ENCODE measurements at regions not wholly inside any gene's neighbourhood (a gene's known extent, or its start where the extent isn't known, plus 50 kb on each side); places are given as distances from the start of the nearest gene placed in this dataset.
"Not testable (repeated sequence)": the region's sequence is repeated elsewhere in the genome, so short reads cannot be mapped to it uniquely, and the experiment has no call there.

DNA sequence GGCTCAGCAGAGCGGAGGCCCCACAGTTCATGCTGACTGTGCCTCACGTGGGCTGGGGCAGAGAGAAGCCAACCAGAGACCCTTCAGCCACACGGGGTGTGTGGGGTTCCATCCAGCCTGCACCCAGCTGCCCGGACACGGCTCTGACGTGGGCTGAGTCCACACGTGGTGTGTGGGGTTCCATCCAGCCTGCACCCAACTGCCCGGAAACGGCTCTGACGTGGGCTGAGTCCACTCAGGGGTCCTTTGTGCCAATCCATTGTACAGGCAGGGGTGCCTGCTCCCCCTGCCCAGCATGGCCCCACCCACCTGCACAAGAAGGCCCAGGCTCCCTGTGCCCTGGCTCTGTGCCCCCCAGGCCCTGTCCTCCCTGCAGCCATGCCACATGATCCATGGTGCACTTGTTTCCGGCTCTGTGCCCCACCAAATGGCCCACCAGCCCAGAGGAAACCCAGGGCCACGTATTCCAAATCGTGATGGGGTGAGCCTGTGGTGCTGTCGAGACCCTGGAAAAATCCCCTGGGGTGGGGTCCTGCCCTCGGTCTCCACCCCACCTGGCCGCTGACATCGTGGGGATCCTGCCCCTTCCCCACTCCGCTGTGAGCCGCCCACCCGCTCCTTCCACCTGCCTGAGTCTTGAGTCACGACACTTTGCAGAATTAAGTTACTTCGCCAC lies 99.3 kb upstream of the SFSWAP start:
- DNase-seq: no peak

DNA sequence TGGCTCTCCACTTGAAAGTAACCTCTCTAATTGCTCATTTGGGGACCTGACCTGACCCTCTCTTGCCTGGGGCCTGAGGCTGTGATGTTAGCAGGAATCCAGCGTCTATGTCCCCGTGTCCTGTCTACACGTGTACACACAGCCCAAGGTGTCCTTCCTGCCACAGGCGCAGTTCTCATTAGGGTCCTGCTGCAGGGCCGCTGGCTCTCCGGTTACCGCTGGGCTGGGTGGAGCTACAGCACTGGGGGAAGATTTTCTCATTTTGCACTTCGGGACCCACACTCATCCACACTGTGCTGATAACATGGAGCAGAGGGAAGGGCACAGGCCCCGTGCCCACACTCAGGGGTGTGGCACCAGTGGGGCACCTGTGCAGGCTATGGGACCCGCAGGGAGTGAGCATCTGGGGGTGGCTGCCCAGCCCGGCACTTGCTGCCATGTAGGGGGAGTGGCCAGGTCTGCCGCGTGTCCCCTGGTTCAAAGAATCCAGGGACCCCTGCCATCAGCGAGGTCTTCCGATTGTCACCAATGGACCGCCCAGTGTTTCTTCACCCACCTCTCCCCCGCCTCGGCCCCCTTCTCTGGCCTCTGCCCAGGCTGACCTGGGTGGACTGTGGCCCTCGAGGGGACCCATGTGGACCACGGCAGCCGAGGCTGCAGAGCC lies 98.7 kb upstream of the SFSWAP start:
- DNase-seq: no peak

DNA sequence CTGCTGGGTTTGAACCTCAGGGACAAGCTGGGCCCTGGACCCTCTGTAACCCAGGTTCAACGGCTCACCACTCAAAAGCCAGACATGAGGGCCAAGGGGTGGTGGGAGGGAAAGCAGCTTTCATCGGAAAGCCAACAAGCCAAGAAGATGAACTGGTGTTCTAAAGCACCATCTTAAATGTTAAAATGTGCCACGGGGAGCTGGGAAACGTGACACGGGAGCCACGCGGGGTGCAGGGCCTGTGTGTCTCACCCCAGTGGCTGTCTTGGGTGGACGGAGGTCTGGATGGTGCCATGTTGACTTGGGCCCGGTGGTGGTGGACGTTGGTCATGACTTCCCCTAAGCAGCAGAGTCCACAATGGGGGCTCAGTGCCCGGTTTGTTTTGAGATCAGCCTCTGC lies 97.7 kb upstream of the SFSWAP start:
- no peak for DNase-seq

DNA sequence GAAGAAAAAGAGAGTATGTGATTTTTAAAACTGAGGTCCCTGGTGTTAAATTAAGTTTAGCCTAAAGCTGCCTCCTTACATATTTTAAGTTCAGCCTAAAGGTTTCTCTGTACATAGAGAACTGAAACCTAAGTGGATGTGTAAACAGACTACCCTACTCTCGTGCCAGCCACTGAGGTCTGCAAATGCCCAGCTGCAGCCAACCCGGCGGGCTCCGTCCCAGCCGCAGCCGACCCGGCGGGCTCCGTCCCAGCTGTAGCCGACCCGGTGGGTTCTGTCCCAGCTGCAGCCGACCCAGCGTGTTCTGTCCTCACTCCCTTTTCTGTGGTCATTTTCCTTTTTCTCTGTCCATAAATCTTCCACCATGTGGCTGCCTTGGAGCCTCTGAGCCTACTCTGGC lies 97.2 kb upstream of the SFSWAP start:
- no peak for DNase-seq

DNA sequence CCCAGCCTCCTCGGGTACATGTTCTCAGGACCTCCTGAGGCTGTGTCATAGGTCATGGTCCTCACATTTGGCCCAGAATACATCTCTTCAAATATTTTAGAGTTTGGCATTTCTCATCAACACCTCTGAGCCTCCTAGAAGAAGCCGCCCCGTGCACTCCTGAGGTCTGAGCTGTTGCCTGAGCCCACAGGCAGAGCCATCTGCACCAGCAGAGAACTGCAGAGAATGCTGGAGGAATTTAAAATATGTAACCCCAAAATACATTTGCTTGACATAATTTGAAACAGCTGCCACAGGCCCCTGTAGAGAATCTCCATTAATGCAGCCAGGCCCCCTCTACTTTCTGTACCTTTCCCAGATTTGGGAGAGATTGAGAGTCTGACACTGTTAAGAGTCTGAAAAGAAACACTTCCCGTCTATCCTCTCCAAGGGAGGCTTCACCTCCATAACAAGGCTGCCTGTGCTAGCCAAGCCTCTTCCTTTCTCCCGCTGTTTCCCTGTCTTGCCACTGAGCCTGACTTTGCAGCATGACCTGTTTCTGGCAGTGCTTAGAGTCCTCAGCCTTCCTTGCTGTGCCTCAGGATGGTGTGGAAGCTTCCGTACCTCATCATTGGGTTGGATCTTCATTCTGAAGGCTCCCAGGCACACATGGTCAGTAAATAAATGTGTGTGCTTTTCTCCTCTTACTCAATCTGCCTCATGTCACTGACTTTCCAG lies 95.4 kb upstream of the SFSWAP start:
- no peak for DNase-seq

DNA sequence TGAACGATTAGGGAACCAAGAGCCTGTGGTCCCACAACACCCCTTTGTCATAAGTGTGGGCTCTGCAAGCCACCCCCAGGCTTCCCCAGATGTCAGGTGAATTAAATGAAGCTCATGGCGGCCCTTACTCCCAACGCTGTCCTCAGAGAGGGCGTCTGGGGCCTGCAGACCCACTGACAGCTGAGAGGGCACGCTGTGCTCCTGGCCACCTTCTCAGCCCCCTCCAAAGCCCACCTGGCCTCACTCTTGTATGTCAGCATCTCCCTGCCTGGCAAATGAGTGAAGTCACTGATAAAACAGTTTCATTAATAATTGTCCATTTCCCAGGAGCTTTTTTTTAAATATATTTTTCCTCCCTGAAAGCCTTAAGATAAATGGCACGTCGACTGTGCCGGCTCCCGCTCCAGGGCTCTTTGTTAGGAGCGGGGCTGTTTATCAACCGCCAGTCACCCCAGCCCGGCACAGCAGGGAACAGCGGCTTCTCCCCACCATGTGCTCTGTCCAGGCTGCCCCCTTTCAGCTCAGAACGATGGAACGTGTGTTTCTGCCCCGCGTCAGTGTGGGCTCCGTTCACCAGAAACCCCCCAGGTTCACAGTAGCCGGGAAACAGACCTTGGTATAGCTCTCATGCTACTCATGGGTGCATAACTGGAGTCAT lies 94.7 kb upstream of the SFSWAP start:
- no peak for DNase-seq

DNA sequence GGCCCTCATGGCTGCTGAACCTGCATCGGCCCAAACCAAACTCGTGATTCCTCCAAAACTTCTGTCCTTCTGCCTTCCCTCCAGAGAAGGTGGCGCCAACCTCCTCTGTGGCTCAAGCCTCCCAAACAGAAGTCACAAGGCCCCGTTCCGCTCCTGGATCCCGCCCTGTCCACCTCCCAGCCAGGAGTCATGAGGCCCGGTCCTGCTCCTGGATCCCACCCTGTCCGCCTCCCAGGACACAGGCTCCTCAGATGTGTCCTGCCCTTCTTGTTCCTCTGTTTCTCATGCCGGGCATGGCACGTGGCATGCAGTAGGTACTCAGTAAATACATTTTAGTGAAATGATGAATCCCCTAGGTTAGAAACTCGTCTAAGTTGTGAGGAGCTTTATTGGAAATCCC lies 94.2 kb upstream of the SFSWAP start:
- DNase-seq: no peak

DNA sequence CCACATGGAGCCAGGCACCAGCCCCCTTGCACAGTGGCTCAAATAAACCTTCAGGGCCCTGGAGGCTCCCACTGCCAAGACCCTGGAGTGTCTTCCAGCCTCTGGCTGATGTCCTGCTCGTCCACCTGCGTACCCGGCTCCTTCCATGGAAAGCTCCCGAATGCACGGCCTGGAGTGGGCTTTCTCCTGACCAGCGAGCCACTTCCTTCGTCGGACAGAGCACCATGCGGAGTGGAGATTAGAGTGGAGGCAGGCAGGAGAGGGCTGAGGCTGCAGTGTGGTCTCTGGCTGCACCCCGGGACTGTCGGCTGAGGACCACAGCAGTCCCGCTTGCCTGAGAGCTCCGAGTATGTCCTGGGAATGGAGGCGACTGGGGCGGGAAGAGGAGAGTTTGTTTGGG lies 93.7 kb upstream of the SFSWAP start:
- no peak for DNase-seq

DNA sequence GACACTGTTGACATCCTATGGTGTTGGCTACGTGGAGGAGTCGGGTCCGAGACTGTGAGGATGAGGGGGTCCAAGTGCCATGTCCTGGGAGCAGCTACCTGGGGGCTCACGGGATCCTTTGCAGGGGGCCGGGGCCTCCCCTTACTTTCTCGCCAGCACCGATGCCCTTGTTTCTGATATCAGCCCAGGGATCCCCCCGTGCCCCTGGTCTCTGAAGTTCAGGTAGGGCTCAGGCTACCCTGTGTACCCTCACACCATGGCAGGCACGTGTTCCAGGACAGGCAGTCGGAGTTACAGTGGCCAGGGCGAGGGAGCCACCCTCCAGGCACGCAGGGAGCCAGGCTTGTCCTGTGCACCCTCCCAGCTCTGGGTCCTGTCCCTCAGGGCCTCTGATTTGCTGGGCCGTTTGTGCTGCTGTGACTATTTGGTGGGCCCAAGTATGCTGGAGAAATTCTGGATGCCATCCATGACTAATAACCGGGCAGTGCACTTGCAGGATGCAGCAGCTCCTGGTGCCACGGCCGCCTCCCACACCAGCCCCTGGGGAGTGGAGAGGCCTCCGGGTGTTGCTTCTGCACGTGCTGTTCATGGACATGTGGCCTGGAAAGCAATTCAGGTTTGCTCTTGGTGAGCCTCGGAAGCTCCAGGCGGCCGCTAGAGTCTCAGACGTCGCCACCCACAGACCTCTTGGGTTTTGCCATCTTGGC lies 93.1 kb upstream of the SFSWAP start:
- no peak for DNase-seq

DNA sequence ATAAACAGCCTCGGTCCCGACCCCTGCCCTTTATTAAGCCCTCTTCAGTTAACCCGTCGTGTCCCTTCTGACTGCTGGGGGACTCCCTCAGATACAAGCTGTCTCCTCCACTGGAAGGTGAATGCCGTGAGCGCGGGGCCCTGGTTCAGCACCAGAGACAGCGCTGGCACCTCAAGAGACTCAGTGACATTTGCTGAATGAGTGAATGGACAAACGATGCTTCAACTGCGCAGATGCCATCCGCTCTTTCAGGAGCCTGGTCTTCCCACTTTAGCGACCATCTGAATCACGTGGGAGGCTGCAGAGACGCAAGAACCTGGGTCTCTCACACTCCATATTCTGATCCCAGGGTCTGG lies 92.6 kb upstream of the SFSWAP start:
- DNase-seq: no peak

DNA sequence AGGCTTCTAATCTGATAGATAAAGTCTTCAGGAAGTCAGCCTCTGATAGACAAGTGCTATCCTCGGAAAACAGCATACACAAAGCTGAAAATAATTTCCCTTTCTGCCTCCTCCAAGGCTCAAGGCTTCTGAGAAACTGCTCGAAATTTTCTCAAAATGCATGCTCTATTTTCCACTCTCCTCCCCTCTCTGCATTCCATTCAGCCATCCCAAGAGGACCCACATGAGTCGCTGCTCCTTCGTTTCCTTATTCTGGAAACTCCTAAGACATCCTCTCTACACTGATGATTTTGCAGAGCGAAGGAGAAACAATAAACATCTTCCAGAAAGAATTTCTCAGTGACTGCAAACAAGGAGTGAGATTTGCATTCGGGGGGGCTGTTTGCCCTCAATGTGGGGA lies 92.2 kb upstream of the SFSWAP start:
- DNase-seq: no peak

DNA sequence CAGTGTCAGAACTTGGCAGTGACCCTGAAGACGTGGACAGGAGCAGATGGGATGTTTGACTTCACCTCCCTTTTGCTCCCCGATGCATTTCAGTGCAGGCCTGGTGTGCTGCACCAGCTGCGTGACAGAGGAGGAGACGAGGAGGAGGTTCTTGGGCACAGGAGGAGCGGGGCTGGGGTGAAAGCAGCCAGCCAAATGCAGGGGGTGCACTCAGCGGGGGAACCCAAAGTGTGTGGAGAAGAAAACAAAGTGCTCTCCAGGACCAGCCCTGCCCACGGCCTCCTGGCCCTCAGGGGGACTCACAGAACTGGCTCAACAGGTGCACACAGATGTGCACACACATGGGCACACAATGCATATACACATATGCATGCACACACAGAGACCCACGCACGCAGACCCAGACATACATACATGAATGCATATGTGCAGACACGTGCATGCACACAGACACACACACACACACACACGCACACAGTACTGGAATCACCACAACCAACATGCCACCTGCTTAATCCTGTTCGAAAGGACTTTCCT lies 91.7 kb upstream of the SFSWAP start:
- DNase-seq: no peak

DNA sequence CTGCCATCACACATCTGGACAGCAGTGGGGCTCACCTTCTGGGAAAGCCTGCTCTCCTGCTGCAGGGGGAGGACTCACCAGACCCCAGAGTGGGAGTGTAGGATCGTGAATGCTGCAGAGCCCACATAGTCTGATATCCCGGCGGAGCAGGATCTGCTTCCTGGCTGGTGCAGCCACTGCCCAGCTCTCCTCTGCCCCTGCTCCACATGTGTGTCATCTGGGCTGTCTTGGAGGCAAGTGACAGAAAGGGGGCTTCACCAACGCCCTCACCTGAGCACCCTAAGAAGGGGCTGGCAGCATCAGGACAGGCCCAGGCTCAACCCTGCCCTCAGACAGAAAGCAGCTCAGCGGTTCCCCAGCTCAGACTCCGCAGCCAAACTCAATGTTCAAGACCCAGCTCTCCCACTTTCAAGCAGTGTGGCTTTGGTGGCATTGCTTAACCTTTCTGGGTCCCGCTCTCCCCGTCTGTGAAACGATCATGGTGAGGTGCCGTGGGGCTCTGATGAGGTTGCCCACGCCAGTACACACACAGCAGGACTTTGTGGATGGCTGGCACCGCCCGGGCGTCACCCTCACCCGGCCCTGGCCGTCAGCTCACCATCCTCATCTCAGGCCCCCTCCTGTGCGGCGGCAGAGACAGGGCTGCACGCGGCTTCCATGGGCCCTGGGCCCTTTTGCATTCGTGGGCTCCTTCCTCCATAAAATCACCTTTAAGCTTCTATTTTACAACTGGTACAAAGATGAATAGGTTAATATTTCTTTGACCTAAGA lies 91.0 kb upstream of the SFSWAP start:
- DNase-seq: no peak

DNA sequence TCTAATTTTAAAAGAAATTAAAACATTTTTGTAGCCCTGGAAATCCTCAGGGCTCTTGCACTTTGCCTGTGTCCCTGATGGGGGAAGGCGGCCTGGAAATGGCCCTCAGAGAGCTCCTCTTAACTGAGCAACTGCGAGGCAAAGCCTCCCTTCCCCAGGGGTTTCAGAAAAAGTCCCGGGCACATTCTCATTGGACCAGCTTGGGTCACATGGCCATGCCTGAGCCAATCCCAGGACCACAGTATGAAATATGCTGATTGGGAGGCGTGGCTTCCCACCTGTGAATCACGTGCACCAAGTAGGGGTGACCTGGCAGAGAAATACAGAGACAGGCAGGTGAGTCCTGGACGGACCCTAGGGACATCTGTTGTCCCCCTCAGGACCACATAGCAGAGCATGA lies 90.4 kb upstream of the SFSWAP start:
- no peak for DNase-seq

DNA sequence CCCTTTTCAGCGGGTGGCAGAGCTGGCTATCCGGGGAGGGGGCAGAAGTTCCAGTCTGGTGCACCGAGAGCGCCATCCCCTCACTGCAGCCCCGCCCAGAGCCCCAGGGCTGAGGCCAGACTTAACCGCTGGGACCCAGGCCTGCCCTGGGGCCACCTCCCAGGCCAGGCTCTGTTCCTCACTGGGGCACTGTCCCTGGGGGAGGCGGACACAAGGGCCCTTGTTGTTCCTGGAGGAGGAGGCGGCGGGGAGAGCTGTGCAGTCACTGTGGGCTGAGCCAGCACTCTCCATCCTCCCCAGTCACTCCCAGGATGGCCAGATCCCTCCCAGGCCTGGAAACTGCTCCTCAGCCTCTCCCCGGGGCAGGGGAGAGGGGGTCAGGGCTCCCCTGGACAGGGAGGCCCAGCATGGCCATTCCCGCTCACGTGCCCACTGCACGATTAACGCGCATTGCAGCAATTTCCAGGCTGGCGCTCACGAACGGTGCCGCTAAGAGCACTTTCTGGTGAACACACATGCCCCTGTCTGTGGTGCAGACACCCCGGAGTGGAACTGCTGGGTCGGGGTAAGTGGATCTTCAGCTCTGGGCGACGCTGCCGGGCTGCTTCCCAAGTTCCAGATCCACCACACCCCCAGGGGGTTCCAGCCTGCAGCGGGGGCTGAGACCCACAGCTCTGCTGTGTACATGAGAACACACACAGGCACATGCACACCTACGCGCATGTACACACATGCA lies 89.8 kb upstream of the SFSWAP start:
- no peak for DNase-seq

DNA sequence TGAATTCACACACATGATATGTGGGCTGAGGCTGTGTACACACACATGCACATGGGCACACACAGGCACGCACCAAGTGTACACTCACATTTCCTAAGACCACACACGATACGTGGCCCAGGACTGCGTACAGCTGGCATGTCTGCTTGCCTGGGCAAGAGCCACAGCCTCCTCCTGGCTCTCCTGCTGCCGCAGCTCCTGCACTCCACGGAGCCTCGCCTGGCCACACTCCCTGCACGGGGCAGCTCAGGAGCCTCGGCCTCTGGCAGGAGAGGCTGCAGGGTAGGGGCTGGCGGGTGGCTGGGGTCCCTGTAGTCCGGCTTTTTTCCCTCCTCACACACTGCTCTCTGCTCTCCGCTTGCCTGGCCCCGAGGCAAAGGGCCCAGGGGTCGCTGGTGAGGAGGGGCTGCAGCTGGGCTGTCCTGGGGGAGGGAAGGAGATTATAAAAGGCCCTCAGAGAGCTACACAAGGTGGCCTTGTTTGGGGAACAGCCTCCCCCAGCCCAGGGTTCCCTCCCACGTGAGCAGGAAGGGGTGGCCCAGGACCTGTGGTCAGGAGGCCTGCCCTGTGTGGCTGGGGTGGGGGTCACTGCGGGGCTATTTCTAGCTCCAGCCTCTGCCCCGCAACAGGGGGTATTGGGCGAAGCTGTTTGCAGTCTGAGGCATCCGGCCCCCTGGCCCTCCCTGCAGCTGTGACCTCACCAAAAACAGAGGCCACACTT lies 89.0 kb upstream of the SFSWAP start:
- DNase-seq: no peak

DNA sequence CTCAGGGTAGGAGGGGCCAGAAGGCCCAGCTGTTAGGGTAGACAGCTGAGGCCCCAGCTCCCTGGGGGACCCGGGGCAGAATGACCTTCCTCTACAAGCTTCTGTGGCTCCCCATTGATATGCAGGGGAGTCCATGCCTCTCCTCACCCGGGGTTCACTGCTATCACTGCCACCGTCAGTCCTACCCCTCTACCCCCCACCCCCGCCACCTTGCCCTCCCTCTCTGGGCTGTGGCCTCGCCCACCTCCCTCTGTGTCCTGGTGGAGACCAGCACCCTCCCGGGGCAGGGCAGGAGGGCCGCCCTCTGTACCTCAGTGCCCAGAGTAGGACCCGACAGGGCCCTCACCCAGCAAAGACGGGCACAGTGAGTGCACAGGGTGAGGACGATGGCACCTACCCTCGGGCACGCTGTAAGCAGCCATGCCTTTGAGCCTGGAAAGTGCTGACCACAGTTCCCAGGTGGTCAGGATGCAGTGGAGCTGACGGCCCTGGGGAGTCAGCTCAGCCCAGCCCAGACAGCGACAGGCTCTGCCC lies 88.4 kb upstream of the SFSWAP start:
- no peak for DNase-seq

DNA sequence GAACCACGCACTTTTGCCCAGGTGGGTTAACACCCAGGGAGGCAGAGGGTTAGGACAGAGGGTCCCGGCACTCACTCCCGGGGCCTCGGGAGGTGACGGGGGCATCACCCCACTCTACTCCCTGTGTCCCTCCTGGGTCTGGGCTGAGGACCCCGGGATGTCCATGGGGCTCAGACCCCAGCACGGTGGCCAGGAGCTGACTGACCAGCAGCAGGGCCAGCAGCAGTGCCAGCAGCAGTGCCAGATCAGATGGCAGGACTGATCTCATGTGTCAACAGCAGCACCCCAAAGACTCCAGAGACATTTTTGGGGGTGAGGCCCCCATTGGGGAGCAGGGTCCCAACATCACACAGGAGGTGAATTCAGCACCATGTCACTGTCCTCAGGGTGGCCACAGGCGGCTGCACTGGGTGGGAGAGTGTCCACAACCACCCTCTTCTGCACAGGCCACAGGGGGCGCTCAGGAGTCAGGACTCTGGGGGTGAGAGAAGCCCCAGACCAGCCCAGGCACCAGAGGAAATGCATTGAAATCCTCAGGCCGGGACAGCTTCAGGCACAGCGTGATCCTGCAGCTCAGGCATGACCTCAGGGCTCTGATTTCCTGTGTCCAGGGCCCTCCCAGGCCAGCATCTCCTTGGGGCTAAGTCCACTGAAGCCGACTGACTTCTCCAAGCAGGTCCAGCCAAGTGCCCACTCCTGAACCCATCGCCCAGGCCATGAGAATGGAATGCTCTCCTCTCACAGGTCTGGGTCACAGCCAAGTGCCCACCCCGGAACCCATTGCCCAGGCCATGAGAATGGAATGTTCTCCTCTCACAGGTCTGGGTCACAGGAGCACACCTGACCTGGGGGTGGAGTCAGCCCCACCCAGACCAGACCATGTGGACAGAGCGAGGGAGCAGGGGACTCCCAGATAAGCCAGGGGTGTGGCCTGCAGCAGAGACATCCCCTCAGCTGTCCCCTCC lies 87.2 kb upstream of the SFSWAP start:
- DNase-seq: not testable (repeated sequence)

DNA sequence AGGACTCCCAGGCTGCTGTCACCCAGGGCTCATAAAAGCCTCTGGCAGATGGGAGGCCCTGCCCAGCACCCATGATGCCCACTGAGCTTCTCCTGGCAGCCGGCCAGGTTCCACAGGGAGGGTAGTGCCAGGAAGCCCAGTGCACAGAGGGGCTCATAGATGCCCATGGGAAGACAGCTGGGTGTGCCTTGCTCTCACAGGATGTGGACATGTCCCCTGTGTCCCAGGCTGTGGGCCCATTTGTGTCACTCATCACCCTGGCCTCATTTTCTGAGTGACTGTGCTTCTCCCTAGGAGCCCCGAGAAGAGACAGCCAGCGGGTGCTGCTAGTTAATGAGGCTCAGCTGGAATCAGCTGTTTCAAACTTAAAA lies 86.5 kb upstream of the SFSWAP start:
- DNase-seq: not testable (repeated sequence)
